ENCODE measurements at regions not wholly inside any gene's neighbourhood (a gene's known extent, or its start where the extent isn't known, plus 50 kb on each side); places are given as distances from the start of the nearest gene placed in this dataset.

- H3K4me1 ChIP-seq (replicated peaks; ENCODE audit: insufficient read depth): no peaks in the 10 kb centered on the region
- no peak overlapping the region for H3K27ac ChIP-seq
- TF ChIP-seq, protein P1, sequence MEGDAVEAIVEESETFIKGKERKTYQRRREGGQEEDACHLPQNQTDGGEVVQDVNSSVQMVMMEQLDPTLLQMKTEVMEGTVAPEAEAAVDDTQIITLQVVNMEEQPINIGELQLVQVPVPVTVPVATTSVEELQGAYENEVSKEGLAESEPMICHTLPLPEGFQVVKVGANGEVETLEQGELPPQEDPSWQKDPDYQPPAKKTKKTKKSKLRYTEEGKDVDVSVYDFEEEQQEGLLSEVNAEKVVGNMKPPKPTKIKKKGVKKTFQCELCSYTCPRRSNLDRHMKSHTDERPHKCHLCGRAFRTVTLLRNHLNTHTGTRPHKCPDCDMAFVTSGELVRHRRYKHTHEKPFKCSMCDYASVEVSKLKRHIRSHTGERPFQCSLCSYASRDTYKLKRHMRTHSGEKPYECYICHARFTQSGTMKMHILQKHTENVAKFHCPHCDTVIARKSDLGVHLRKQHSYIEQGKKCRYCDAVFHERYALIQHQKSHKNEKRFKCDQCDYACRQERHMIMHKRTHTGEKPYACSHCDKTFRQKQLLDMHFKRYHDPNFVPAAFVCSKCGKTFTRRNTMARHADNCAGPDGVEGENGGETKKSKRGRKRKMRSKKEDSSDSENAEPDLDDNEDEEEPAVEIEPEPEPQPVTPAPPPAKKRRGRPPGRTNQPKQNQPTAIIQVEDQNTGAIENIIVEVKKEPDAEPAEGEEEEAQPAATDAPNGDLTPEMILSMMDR (conservative IDR thresholded peaks at IDR 0.05): no peak
- no peak for TF ChIP-seq EZH2 (IDR thresholded peaks at IDR 0.05; ENCODE audit: low read depth)
- no peak overlapping the region for H3K4me3 ChIP-seq
- intact Hi-C loops (cut with micrococcal nuclease; ENCODE audit: unreplicated experiment): no loop called here
- no TSS peak for BruUV-seq (replicated peaks)
- no peaks in the 10 kb centered on the region for H3K36me3 ChIP-seq (ENCODE audit: low read depth)
- no peaks in the 10 kb centered on the region for H3F3A ChIP-seq (ENCODE audit: insufficient read depth, low read depth)
- ChIA-PET CTCF (no interaction called here), POLR2A (ENCODE audit: unreplicated experiment) (no interaction called here)
- no peaks in the 10 kb centered on the region for H3K9me2 ChIP-seq (ENCODE audit: insufficient read depth)
- no peaks in the 10 kb centered on the region for H4K20me1 ChIP-seq (ENCODE audit: insufficient read depth)
- no peaks in the 10 kb centered on the region for H3K79me2 ChIP-seq (ENCODE audit: low read depth)
- no peak overlapping the region for H3K4me2 ChIP-seq
- H3K9me3 ChIP-seq (ENCODE audit: insufficient read depth, low read depth): peaks cover 4% of the 10 kb centered on the region; the same call in 1 of the 2 replicates
- no peak overlapping the region for H2AFZ ChIP-seq
- 0 out of 2 replicates have a peak, but pooled peaks cover 11% of the 10 kb centered on the region for H3K27me3 ChIP-seq (ENCODE audit: insufficient read depth, low read depth)
- no peak for DNase-seq
Measured at GRCh38 chr10:78314651-78315050, 281.0 kb downstream of the RPS24 start.

DNA sequence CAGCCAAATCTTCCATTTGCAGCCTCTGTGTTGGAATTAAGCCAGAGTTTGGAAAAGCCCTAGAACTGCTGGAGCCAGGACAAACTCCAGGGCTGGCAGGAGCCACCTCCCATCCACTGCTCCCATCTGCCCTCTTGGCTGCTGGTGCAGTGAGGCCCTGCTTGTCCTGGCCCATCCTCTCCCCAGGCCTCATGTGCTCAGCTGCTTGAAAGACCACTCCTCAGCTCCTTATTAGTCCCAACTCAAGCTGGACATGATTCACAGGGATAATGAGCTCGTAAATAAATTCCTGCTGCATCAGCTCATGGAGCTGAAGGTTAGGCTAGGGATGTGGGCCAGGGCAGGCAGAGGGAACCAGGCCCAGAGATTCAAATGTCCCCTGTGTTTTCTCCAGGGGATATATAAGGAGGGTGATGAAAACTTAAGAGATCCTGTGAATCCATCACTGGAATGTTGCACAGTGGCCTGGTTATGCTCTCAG lies 282.8 kb downstream of the RPS24 start:
- CTCF ChIA-PET: no interaction called here
- Histone ChIP-seq H3K27me3 (ENCODE audit: insufficient read depth, low read depth) (0 out of 2 replicates have a peak, but pooled peaks cover 11% of the 10 kb centered on the region), H3K4me2 (no peak overlapping the region), H3F3A (ENCODE audit: insufficient read depth, low read depth) (no peaks in the 10 kb centered on the region), H3K36me3 (ENCODE audit: low read depth) (no peaks in the 10 kb centered on the region), H4K20me1 (ENCODE audit: insufficient read depth) (no peaks in the 10 kb centered on the region), H3K9me2 (ENCODE audit: insufficient read depth) (no peaks in the 10 kb centered on the region), H3K79me2 (ENCODE audit: low read depth) (no peaks in the 10 kb centered on the region), H3K9me3 (ENCODE audit: insufficient read depth, low read depth) (peaks cover 4% of the 10 kb centered on the region; the same call in 1 of the 2 replicates), H3K4me3 (no peak overlapping the region), H3K27ac (no peak overlapping the region), H2AFZ (no peak overlapping the region), H3K4me1 (replicated peaks; ENCODE audit: insufficient read depth) (no peaks in the 10 kb centered on the region)
- POLR2A ChIA-PET (ENCODE audit: unreplicated experiment): no interaction called here
- intact Hi-C loops (cut with micrococcal nuclease; ENCODE audit: unreplicated experiment): no loop called here
- no TSS peak for BruUV-seq (replicated peaks)
- TF ChIP-seq EZH2 (IDR thresholded peaks at IDR 0.05; ENCODE audit: low read depth): no peak
- TF ChIP-seq, protein P1 (conservative IDR thresholded peaks at IDR 0.05): no peak
- no peak for DNase-seq

DNA sequence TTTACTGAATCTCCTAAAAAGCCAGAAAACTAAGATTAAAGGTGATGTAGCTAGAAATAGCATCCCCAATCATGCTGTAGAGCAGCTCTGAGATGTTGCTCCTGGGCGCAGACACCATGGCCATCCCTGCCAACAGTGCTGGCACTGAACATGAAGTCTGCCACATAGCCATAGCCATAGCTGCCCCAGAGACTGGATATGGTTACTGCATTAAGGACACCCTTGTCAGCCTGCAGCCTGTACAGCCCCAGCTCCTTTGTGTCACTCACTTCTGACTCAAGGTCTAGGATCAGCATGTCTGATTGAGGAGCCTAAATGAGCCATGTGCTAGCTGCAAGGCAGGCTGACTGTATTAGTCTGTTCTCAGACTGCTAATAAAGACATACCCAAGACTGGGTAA lies 284.6 kb downstream of the RPS24 start:
- no peaks in the 10 kb centered on the region for H3K9me3 ChIP-seq (ENCODE audit: insufficient read depth, low read depth)
- no peak overlapping the region for H3K4me2 ChIP-seq
- ChIA-PET CTCF (no interaction called here), POLR2A (ENCODE audit: unreplicated experiment) (no interaction called here)
- intact Hi-C loops (cut with micrococcal nuclease; ENCODE audit: unreplicated experiment): no loop called here
- BruUV-seq (replicated peaks): no TSS peak
- no peaks in the 10 kb centered on the region for H3K4me1 ChIP-seq (replicated peaks; ENCODE audit: insufficient read depth)
- H3K36me3 ChIP-seq (ENCODE audit: low read depth): no peaks in the 10 kb centered on the region
- DNase-seq: no peak
- H4K20me1 ChIP-seq (ENCODE audit: insufficient read depth): no peaks in the 10 kb centered on the region
- H3K27me3 ChIP-seq (ENCODE audit: insufficient read depth, low read depth): 0 out of 2 replicates have a peak, but pooled peaks cover 7% of the 10 kb centered on the region
- TF ChIP-seq EZH2 (IDR thresholded peaks at IDR 0.05; ENCODE audit: low read depth): no peak
- TF ChIP-seq, protein P1 (conservative IDR thresholded peaks at IDR 0.05): no peak
- no peak overlapping the region for H2AFZ ChIP-seq
- H3K27ac ChIP-seq: no peak overlapping the region
- H3K79me2 ChIP-seq (ENCODE audit: low read depth): no peaks in the 10 kb centered on the region
- H3K4me3 ChIP-seq: no peak overlapping the region
- H3K9me2 ChIP-seq (ENCODE audit: insufficient read depth): no peaks in the 10 kb centered on the region
- no peaks in the 10 kb centered on the region for H3F3A ChIP-seq (ENCODE audit: insufficient read depth, low read depth)

All from PC-9 (cell line).